WTC11 (cell line): ENCODE measurements at regions not wholly inside any gene's neighbourhood (a gene's known extent, or its start where the extent isn't known, plus 50 kb on each side); places are given as distances from the start of the nearest gene placed in this dataset.

Experiments used
- ARID4B ChIP-seq: sonication (generic); formaldehyde crosslinking; IDR thresholded peaks from 2 replicates; pipeline ENCODE4 v1.8.0; 2023; ENCODE audit warnings: missing genetic modification reagents, mild to moderate bottlenecking, borderline replicate concordance
- CTCF ChIP-seq: fragments of 200-600 bp; IDR thresholded peaks from 2 replicates; pipeline ENCODE4 v1.8.0; 2022; ENCODE audit warnings: antibody characterized with exemption
- ESRRA ChIP-seq: sonication (generic); formaldehyde crosslinking; IDR thresholded peaks from 2 replicates; pipeline ENCODE4 v1.8.1; 2022; ENCODE audit warnings: mild to moderate bottlenecking, missing genetic modification reagents, borderline replicate concordance
- FOXJ3 ChIP-seq: sonication (generic); formaldehyde crosslinking; IDR thresholded peaks from 2 replicates; pipeline ENCODE4 v1.9.0; 2021; ENCODE audit warnings: missing genetic modification reagents, mild to moderate bottlenecking, borderline replicate concordance
- IRF1 ChIP-seq: sonication (generic); formaldehyde crosslinking; IDR thresholded peaks from 2 replicates; pipeline ENCODE4 v1.8.0; 2023; ENCODE audit warnings: missing genetic modification reagents
- MAX ChIP-seq: sonication (generic); formaldehyde crosslinking; IDR thresholded peaks from 2 replicates; pipeline ENCODE4 v1.8.0; 2022; ENCODE audit warnings: mild to moderate bottlenecking, missing genetic modification reagents
- NFYB ChIP-seq: sonication (generic); formaldehyde crosslinking; conservative IDR thresholded peaks from 2 replicates; pipeline ENCODE4 v1.8.0; 2022; ENCODE audit warnings: low read depth, missing genetic modification reagents
- SMAD3 ChIP-seq: sonication (generic); formaldehyde crosslinking; IDR thresholded peaks from 2 replicates; pipeline ENCODE4 v1.8.0; 2022; ENCODE audit warnings: missing genetic modification reagents, mild to moderate bottlenecking, borderline replicate concordance
- TP53 ChIP-seq: sonication (generic); formaldehyde crosslinking; IDR thresholded peaks from 2 replicates; pipeline ENCODE4 v1.8.1; 2023; ENCODE audit warnings: mild to moderate bottlenecking, missing genetic modification reagents
- ZBTB21 ChIP-seq: sonication (generic); formaldehyde crosslinking; IDR thresholded peaks from 2 replicates; pipeline ENCODE4 v1.8.1; 2023; ENCODE audit warnings: mild to moderate bottlenecking, missing genetic modification reagents, borderline replicate concordance
- ZMAT4 ChIP-seq: fragments of 250-450 bp; sonication (Bioruptor Pico); IDR thresholded peaks from 2 replicates; pipeline ENCODE4 v1.9.0; 2021; ENCODE audit warnings: mild to moderate bottlenecking
- TF ChIP-seq, protein P1 (sequence below): sonication (generic); formaldehyde crosslinking; IDR thresholded peaks from 2 replicates; pipeline ENCODE4 v1.8.0; 2022; ENCODE audit warnings: mild to moderate bottlenecking, missing genetic modification reagents
- TF ChIP-seq, protein P2 (sequence below): sonication (generic); formaldehyde crosslinking; conservative IDR thresholded peaks from 2 replicates; pipeline ENCODE4 v1.8.1; 2022; ENCODE audit warnings: mild to moderate bottlenecking, missing genetic modification reagents

- no peak for TF ChIP-seq CTCF
- TF ChIP-seq FOXJ3 = no peak
- no peak for TF ChIP-seq MAX (CRISPR knock-in tag)
- TF ChIP-seq TP53 (CRISPR knock-in tag) = no peak
- TF ChIP-seq, protein P1, sequence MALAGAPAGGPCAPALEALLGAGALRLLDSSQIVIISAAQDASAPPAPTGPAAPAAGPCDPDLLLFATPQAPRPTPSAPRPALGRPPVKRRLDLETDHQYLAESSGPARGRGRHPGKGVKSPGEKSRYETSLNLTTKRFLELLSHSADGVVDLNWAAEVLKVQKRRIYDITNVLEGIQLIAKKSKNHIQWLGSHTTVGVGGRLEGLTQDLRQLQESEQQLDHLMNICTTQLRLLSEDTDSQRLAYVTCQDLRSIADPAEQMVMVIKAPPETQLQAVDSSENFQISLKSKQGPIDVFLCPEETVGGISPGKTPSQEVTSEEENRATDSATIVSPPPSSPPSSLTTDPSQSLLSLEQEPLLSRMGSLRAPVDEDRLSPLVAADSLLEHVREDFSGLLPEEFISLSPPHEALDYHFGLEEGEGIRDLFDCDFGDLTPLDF (CRISPR knock-in tag) = no peak
- TF ChIP-seq ARID4B (CRISPR knock-in tag) = no peak
- no peak for TF ChIP-seq ZMAT4 (CRISPR knock-in tag)
- TF ChIP-seq ESRRA (CRISPR knock-in tag) = no peak
- TF ChIP-seq NFYB (CRISPR knock-in tag) = no peak
- TF ChIP-seq, protein P2, sequence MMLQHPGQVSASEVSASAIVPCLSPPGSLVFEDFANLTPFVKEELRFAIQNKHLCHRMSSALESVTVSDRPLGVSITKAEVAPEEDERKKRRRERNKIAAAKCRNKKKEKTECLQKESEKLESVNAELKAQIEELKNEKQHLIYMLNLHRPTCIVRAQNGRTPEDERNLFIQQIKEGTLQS = no peak
- no peak for TF ChIP-seq SMAD3 (CRISPR knock-in tag)
- TF ChIP-seq IRF1 (CRISPR knock-in tag) = no peak
- TF ChIP-seq ZBTB21 (CRISPR knock-in tag) = no peak
These were observed 254.1 kb upstream of the ZFHX3 start for GRCh38 chr16:73301984-73302383.
